ENCODE measurements at regions not wholly inside any gene's neighbourhood (a gene's known extent, or its start where the extent isn't known, plus 50 kb on each side); places are given as distances from the start of the nearest gene placed in this dataset.

GRCh38 chr9:19527663-19528062, 118.9 kb downstream of the ACER2 start:
- Histone ChIP-seq H3K4me3 (no peak overlapping the region), H3K27me3 (no peaks in the 10 kb centered on the region), H3K27ac (no peak overlapping the region), H3K4me1 (no peaks in the 10 kb centered on the region), H3K9me3 (no peaks in the 10 kb centered on the region), H3K36me3 (no peaks in the 10 kb centered on the region)
- in situ Hi-C loops (cut with MboI; ENCODE audit: low pct_ligation_motif_present in 1 of 4, low pct_unique_long_range_greater_than_20kb in 1 of 4, low sequenced_read_pairs in 3 of 4) (no loop called here), intact Hi-C loops (cut with DNase I; ENCODE audit: low total_unique reads) (no loop called here)
- DNase-seq, result no peak
- TF ChIP-seq POLR2AphosphoS5 (IDR thresholded peaks at IDR 0.05) (no peak), EP300 (IDR thresholded peaks at IDR 0.05; ENCODE audit: low read depth) (no peak), POLR2A (IDR thresholded peaks at IDR 0.05) (no peak)
- TF ChIP-seq, protein P1, sequence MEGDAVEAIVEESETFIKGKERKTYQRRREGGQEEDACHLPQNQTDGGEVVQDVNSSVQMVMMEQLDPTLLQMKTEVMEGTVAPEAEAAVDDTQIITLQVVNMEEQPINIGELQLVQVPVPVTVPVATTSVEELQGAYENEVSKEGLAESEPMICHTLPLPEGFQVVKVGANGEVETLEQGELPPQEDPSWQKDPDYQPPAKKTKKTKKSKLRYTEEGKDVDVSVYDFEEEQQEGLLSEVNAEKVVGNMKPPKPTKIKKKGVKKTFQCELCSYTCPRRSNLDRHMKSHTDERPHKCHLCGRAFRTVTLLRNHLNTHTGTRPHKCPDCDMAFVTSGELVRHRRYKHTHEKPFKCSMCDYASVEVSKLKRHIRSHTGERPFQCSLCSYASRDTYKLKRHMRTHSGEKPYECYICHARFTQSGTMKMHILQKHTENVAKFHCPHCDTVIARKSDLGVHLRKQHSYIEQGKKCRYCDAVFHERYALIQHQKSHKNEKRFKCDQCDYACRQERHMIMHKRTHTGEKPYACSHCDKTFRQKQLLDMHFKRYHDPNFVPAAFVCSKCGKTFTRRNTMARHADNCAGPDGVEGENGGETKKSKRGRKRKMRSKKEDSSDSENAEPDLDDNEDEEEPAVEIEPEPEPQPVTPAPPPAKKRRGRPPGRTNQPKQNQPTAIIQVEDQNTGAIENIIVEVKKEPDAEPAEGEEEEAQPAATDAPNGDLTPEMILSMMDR (IDR thresholded peaks at IDR 0.05), result no peak
- 45% methylated on average over 3 of the region's 3 CpGs; no CpG with 5 or more reads in 1 of the 2 donors for WGBS, 2 donors (ENCODE audit: low coverage in 1 of 2)

DNA sequence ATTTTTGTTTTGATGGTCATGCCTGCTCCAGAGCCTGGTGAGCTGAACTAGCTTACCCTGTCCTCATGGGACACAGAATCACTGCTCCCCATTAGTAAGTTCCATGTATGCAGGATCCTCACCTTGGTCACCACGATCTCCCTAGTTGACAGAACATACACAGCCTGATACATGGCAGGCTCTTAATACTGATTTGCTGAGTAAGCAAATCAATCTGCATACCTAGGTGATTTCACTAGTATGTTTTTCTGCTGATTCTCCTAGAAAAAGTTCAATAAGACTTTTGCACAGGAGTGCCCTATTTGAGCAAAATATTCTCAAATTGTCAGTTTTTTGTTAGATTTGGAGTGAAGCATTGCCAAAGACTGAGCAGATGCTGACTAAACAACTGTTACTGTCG, 113.7 kb downstream of the ACER2 start:
- 49 to 63% methylated on average over 2 of the region's 2 CpGs for WGBS, 2 donors (ENCODE audit: low coverage in 1 of 2)
- Histone ChIP-seq H3K4me3 (no peak overlapping the region), H3K27ac (no peak overlapping the region), H3K27me3 (no peaks in the 10 kb centered on the region), H3K9me3 (no peaks in the 10 kb centered on the region), H3K36me3 (no peaks in the 10 kb centered on the region), H3K4me1 (no peaks in the 10 kb centered on the region)
- intact Hi-C loops (cut with DNase I; ENCODE audit: low total_unique reads), result no loop called here
- no peak for DNase-seq
- TF ChIP-seq POLR2AphosphoS5 (IDR thresholded peaks at IDR 0.05), result no peak
- in situ Hi-C loops (cut with MboI; ENCODE audit: low pct_ligation_motif_present in 1 of 4, low pct_unique_long_range_greater_than_20kb in 1 of 4, low sequenced_read_pairs in 3 of 4), result loop anchor here in 1 of 4 donors (25.0 kb wide), 1 partner anchor 390 kb away; no protein-coding TSS in a partner anchor

DNA sequence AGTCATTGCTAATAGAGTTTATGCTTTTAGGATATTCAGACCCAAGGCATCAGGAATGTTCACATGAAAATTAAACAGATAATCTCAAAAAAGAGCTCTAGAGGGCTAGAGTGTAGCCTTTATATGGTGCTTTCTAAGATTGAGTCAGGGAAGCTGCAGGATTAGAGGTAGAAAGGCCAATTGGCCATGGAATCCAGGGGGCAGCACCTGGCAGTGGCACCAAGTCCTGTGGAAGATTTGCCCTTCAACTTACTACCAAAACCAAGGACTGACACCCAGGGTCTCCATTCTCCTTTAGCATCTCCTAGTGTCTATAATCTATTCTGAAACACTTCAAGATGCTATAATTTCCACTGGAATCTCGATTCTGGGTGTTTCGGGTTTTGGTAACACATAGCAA, 112.4 kb downstream of the ACER2 start:
- TF ChIP-seq EP300 (IDR thresholded peaks at IDR 0.05; ENCODE audit: low read depth) (no peak), POLR2A (IDR thresholded peaks at IDR 0.05) (no peak), POLR2AphosphoS5 (IDR thresholded peaks at IDR 0.05) (no peak)
- TF ChIP-seq, protein P1 (IDR thresholded peaks at IDR 0.05), result no peak
- in situ Hi-C loops (cut with MboI; ENCODE audit: low pct_ligation_motif_present in 1 of 4, low pct_unique_long_range_greater_than_20kb in 1 of 4, low sequenced_read_pairs in 3 of 4), result loop anchor here in 1 of 4 donors (25.0 kb wide), 1 partner anchor 391 kb away; no protein-coding TSS in a partner anchor
- Histone ChIP-seq H3K27me3 (no peaks in the 10 kb centered on the region), H3K36me3 (no peaks in the 10 kb centered on the region), H3K9me3 (no peaks in the 10 kb centered on the region), H3K4me1 (no peaks in the 10 kb centered on the region), H3K27ac (no peak overlapping the region), H3K4me3 (no peak overlapping the region)
- WGBS, 2 donors (ENCODE audit: low coverage in 1 of 2), result 75 to 100% methylated on average over 2 of the region's 2 CpGs
- intact Hi-C loops (cut with DNase I; ENCODE audit: low total_unique reads), result no loop called here
- DNase-seq, result no peak

GRCh38 chr9:19517202-19517942, 108.6 kb downstream of the ACER2 start:
- TF ChIP-seq EP300 (IDR thresholded peaks at IDR 0.05; ENCODE audit: low read depth), result no peak
- TF ChIP-seq, protein P1 (IDR thresholded peaks at IDR 0.05), result peak in 2 of 5 experiments; percentile 6 to 10
- H3K27ac ChIP-seq, result no peak overlapping the region
- no peak for DNase-seq
- no peaks in the 10 kb centered on the region for H3K9me3 ChIP-seq
- intact Hi-C loops (cut with DNase I; ENCODE audit: low total_unique reads) (no loop called here), in situ Hi-C loops (cut with MboI; ENCODE audit: low pct_ligation_motif_present in 1 of 4, low pct_unique_long_range_greater_than_20kb in 1 of 4, low sequenced_read_pairs in 3 of 4) (loop anchor here in 1 of 4 donors (25.0 kb wide), 1 partner anchor 395 kb away; no protein-coding TSS in a partner anchor)
- no peaks in the 10 kb centered on the region for H3K27me3 ChIP-seq
- no peak overlapping the region for H3K4me3 ChIP-seq
- H3K4me1 ChIP-seq, result no peaks in the 10 kb centered on the region
- H3K36me3 ChIP-seq, result no peaks in the 10 kb centered on the region
- 95% methylated on average over 3 of the region's 3 CpGs; no CpG with 5 or more reads in 1 of the 2 donors for WGBS, 2 donors (ENCODE audit: low coverage in 1 of 2)
